ENCODE measurements at regions not wholly inside any gene's neighbourhood (a gene's known extent, or its start where the extent isn't known, plus 50 kb on each side); places are given as distances from the start of the nearest gene placed in this dataset.
"Not testable (repeated sequence)": the region's sequence is repeated elsewhere in the genome, so short reads cannot be mapped to it uniquely, and the experiment has no call there.

- ATAC-seq (no peak), DNase-seq (no peak)
- intact Hi-C loops (cut with DNase I) = no loop called here
These were observed 61.9 kb upstream of the FNDC3B start for GRCh38 chr3:171977441-171977840.

GRCh38 chr3:171977860-171978259 is 61.5 kb upstream of the FNDC3B start:
- ATAC-seq (no peak), DNase-seq (no peak)
- intact Hi-C loops (cut with DNase I) = no loop called here

GRCh38 chr3:171978390-171978789 is 61.0 kb upstream of the FNDC3B start:
- ATAC-seq = no peak

GRCh38 chr3:171979081-171979480 is 60.3 kb upstream of the FNDC3B start:
- intact Hi-C loops (cut with DNase I) = no loop called here
- ATAC-seq = no peak
- DNase-seq = no peak

More at GRCh38 chr3:171978390-171978789, 61.0 kb upstream of the FNDC3B start:
- intact Hi-C loops (cut with DNase I) = no loop called here
- no peak for DNase-seq

GRCh38 chr3:171980578-171981270 is 58.7 kb upstream of the FNDC3B start:
- ATAC-seq = peak in 1 of 2 donors; percentile 47
- intact Hi-C loops (cut with DNase I) = no loop called here
- no peak for DNase-seq

- ATAC-seq (no peak), DNase-seq (no peak)
- intact Hi-C loops (cut with DNase I) = no loop called here
These were observed 58.1 kb upstream of the FNDC3B start for GRCh38 chr3:171981271-171981605.

- ATAC-seq (peak in 1 of 2 donors; percentile 51), DNase-seq (no peak)
- intact Hi-C loops (cut with DNase I) = no loop called here
These were observed 56.5 kb upstream of the FNDC3B start for GRCh38 chr3:171982828-171983227.

- DNase-seq; ATAC-seq; intact Hi-C loops (cut with DNase I): not testable (repeated sequence)
These were observed 55.7 kb upstream of the FNDC3B start for GRCh38 chr3:171983685-171984084.

GRCh38 chr3:171984883-171985282 is 54.5 kb upstream of the FNDC3B start:
- peak in 1 of 2 donors; percentile 47 for ATAC-seq
- no peak for DNase-seq
- intact Hi-C loops (cut with DNase I) = no loop called here

- DNase-seq = no peak
- ATAC-seq = no peak
- intact Hi-C loops (cut with DNase I) = no loop called here
These were observed 53.2 kb upstream of the FNDC3B start for GRCh38 chr3:171986176-171986575.

- DNase-seq (no peak), ATAC-seq (no peak)
- intact Hi-C loops (cut with DNase I) = no loop called here
These were observed 52.4 kb upstream of the FNDC3B start for GRCh38 chr3:171986757-171987518.
